ENCODE measurements at regions not wholly inside any gene's neighbourhood (a gene's known extent, or its start where the extent isn't known, plus 50 kb on each side); places are given as distances from the start of the nearest gene placed in this dataset.

- TF ChIP-seq, protein P1, sequence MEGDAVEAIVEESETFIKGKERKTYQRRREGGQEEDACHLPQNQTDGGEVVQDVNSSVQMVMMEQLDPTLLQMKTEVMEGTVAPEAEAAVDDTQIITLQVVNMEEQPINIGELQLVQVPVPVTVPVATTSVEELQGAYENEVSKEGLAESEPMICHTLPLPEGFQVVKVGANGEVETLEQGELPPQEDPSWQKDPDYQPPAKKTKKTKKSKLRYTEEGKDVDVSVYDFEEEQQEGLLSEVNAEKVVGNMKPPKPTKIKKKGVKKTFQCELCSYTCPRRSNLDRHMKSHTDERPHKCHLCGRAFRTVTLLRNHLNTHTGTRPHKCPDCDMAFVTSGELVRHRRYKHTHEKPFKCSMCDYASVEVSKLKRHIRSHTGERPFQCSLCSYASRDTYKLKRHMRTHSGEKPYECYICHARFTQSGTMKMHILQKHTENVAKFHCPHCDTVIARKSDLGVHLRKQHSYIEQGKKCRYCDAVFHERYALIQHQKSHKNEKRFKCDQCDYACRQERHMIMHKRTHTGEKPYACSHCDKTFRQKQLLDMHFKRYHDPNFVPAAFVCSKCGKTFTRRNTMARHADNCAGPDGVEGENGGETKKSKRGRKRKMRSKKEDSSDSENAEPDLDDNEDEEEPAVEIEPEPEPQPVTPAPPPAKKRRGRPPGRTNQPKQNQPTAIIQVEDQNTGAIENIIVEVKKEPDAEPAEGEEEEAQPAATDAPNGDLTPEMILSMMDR (conservative IDR thresholded peaks at IDR 0.05): no peak
- TF ChIP-seq ZFX (IDR thresholded peaks at IDR 0.05): no peak
These were observed 408.4 kb upstream of the EMCN start for GRCh38 chr4:100926039-100926717.
